Astrocyte (in vitro differentiated cells and primary cell): ENCODE measurements at regions not wholly inside any gene's neighbourhood (a gene's known extent, or its start where the extent isn't known, plus 50 kb on each side); places are given as distances from the start of the nearest gene placed in this dataset.

Experiments used
- CTCF ChIP-seq: IDR thresholded peaks from 2 replicates; pipeline ENCODE4 v1.5.1; 2011; ENCODE audit warnings: low read depth, mild to moderate bottlenecking, inconsistent platforms, low read length, moderate library complexity; ENCODE audit not compliant: insufficient read depth
- EZH2 ChIP-seq: IDR thresholded peaks from 2 replicates; pipeline ENCODE4 v1.6.1; 2012; ENCODE audit warnings: mild to moderate bottlenecking, low read length, inconsistent platforms; ENCODE audit not compliant: insufficient read depth

- TF ChIP-seq CTCF = no peak
- no peak for TF ChIP-seq EZH2
These were observed 568.3 kb upstream of the SLIT2 start for GRCh38 chr4:19683426-19683825.
